GM19025 (cell line): ENCODE measurements at regions not wholly inside any gene's neighbourhood (a gene's known extent, or its start where the extent isn't known, plus 50 kb on each side); places are given as distances from the start of the nearest gene placed in this dataset.
"Not testable (repeated sequence)": the region's sequence is repeated elsewhere in the genome, so short reads cannot be mapped to it uniquely, and the experiment has no call there.

Experiments used
- ATAC-seq: cut with Tn5 transposase; IDR thresholded peaks from one replicate; pipeline ENCODE4 v1.9.1; 2021; ENCODE audit warnings: mild to moderate bottlenecking, low read depth, moderate library complexity; ENCODE audit not compliant: unreplicated experiment

GRCh38 chr3:35849496-35849895 is 210.2 kb downstream of the ARPP21 start:
- ATAC-seq: no peak

DNA sequence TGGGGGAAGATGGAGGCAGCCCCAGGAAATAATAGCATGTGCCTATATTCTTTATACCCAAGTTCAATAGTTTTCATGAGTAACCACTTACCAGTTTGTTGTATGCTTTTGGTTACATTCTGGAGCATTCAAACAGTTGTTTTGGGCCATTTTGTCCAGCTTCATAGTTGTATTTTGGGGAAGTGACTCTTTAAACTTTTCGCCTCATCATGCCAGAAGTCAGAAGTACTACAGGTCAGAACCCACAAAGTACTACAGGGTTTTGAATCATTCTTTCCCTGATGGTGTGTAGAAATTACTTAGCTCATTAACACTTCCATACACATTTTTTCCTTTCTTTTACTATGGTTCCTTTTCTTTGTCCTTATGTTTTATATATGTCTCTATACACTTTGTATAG is 210.6 kb downstream of the ARPP21 start:
- ATAC-seq: no peak

GRCh38 chr3:35857004-35857403 is 217.7 kb downstream of the ARPP21 start:
- ATAC-seq: peak; percentile 55

DNA sequence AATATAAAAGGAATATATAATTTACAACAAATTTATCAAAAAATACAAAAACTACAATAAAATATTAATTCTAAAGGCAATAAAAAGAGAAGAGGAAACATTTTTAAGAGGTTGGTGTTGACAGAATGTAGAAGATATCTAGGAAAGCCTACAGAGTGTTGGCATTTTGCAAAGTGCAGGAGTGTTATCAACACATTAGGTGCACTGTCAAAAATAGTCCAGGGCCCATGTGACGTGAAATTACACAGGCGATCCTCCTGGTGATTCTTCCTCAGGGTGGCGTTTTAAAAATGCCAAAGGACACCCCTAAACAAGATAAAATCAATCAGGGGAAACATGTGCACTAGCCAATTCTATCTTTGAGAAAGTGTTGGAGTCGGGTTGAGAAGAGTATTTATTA is 222.7 kb downstream of the ARPP21 start:
- no peak for ATAC-seq

GRCh38 chr3:35864871-35865270 is 225.5 kb downstream of the ARPP21 start:
- no peak for ATAC-seq

GRCh38 chr3:35867791-35868190 is 228.5 kb downstream of the ARPP21 start:
- ATAC-seq: no peak

GRCh38 chr3:35871009-35871408 is 231.7 kb downstream of the ARPP21 start:
- ATAC-seq: no peak

GRCh38 chr3:35883929-35884328 is 244.6 kb downstream of the ARPP21 start:
- no peak for ATAC-seq

DNA sequence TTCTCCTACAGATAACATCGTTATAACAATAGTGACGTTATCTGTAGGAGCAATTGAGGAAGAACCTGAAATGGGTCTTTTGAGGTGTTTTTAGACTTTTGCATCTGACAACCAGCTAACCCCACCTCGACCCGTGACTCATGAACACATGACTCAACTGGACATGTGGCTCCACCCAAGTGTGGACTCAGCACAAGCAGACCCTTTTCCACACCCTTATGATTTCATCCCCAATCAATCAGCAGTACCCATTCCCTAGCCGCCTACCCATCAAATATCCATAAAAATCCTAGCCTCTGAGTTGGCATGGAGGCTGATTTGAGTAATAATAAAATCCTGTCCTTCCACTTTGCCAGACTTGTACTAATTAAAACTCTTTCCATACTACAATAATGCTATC is 255.4 kb downstream of the ARPP21 start:
- ATAC-seq: no peak

DNA sequence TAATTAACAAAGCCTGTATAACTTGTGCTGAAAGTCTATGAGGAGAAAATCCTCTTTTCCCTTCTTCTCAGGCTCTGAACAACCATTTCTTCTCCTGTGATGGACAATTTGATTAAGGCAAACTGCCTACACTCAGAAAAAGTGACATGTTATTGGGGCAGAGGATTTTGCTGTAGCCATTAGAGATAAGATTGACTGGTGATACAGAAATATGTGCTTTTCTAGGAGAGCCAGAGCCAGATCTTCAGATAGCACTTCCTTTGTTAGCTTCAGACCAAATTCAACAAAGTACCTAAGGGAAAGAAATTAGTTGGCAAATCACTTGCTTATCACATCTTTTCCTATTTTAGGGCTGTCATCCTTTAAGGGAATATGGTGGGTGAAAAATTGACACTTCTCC is 259.9 kb downstream of the ARPP21 start:
- no peak for ATAC-seq

GRCh38 chr3:35900079-35900478 is 260.8 kb downstream of the ARPP21 start:
- no peak for ATAC-seq

- ATAC-seq: peak; percentile 69
Observed at GRCh38 chr3:35908366-35909232, 269.3 kb downstream of the ARPP21 start.

- no peak for ATAC-seq
Observed at GRCh38 chr3:35919160-35919559, 279.8 kb downstream of the ARPP21 start.

DNA sequence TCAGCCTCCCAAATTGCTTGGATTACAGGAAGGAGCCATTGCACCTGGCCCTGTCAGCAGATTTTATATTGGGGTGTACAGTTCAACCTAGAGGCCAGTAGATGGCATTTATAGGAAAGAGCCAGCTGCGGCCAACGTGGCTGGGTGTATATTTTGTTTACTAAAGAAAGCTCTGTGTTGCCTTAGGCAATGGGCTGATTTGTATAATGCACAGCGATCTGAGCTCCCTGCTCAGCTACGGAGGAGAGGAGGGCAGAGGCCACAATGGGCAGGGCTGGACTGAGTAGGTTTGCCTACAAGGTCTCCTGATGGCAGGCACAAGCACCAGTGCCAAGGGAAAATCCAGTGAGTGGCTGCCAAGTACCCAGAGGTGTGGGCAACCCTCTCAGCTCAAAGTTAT is 282.4 kb downstream of the ARPP21 start:
- ATAC-seq: no peak

- not testable (repeated sequence) for ATAC-seq
Observed at GRCh38 chr3:35924070-35924469, 284.7 kb downstream of the ARPP21 start.

GRCh38 chr3:35927441-35927840 is 288.1 kb downstream of the ARPP21 start:
- ATAC-seq: no peak

- ATAC-seq: no peak
Observed at GRCh38 chr3:35929158-35929557, 289.8 kb downstream of the ARPP21 start.

- no peak for ATAC-seq
Observed at GRCh38 chr3:35931867-35932266, 292.5 kb downstream of the ARPP21 start.

GRCh38 chr3:35932995-35933394 is 293.7 kb downstream of the ARPP21 start:
- ATAC-seq: no peak

DNA sequence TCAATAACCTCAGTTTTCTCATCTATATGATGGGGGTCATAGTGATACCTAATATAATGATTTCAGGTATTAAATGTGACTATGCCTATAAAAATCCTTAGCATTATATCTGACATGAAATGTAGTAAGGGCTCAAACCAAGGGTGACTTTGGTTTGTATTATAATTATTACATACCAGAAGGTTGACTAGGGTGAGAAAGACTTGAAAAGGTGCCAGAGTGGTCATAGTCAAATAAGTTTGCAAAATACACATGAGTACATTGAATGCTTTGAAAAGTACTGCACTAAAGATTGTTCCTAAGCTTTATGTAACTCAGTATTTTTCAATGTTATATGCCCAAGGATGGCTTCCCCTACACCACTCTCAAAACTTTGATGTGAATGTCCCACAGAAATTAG is 297.2 kb downstream of the ARPP21 start:
- ATAC-seq: no peak

- ATAC-seq: no peak
Observed at GRCh38 chr3:35944926-35945710, 305.8 kb downstream of the ARPP21 start.
